Activated T-cell treated with anti-CD3 and anti-CD28 coated beads, Interleukin-2, amount 50 U/mL, for 72 hours (primary cell): ENCODE measurements at regions not wholly inside any gene's neighbourhood (a gene's known extent, or its start where the extent isn't known, plus 50 kb on each side); places are given as distances from the start of the nearest gene placed in this dataset.
"Not testable (repeated sequence)": the region's sequence is repeated elsewhere in the genome, so short reads cannot be mapped to it uniquely, and the experiment has no call there.

ENCODE experiments used
- ATAC-seq, 2 donors: fragments of 150-1000 bp; cut with Tn5 transposase; replicated peaks in 1 of 2; 2 replicates each; pipeline ENCODE4 v1.10.0; 2021; ENCODE audit warnings: moderate library complexity in 2 of 2, mild to moderate bottlenecking in 1 of 2
- DNase-seq, 2 donors: peaks; one replicate each; pipeline ENCODE4 v3.0.0; 2021 to 2022; ENCODE audit warnings: mixed read lengths in 1 of 2
- H3K27ac Mint-ChIP-seq: one replicate; pipeline ENCODE4 v1.8.0; 2022; ENCODE audit warnings: mild to moderate bottlenecking, moderate library complexity, mixed read lengths
- H3K27me3 Mint-ChIP-seq: one replicate; pipeline ENCODE4 v1.8.0; 2022; ENCODE audit warnings: low read depth, mixed read lengths
- H3K36me3 Mint-ChIP-seq, 2 donors: one replicate each; pipeline ENCODE4 v1.8.0; 2022; ENCODE audit warnings: mixed read lengths in 2 of 2, mild to moderate bottlenecking in 1 of 2; ENCODE audit not compliant: insufficient read depth in 2 of 2
- H3K4me1 Mint-ChIP-seq: one replicate; pipeline ENCODE4 v1.8.0; 2022; ENCODE audit warnings: low read depth, mixed read lengths
- H3K4me3 Mint-ChIP-seq, 2 donors: one replicate each; pipeline ENCODE4 v1.8.0; 2022; ENCODE audit warnings: mild to moderate bottlenecking in 2 of 2, mixed read lengths in 2 of 2, moderate library complexity in 2 of 2
- H3K9me3 Mint-ChIP-seq, 2 donors: one replicate each; pipeline ENCODE4 v1.8.0; 2022; ENCODE audit warnings: mixed read lengths in 2 of 2

DNA sequence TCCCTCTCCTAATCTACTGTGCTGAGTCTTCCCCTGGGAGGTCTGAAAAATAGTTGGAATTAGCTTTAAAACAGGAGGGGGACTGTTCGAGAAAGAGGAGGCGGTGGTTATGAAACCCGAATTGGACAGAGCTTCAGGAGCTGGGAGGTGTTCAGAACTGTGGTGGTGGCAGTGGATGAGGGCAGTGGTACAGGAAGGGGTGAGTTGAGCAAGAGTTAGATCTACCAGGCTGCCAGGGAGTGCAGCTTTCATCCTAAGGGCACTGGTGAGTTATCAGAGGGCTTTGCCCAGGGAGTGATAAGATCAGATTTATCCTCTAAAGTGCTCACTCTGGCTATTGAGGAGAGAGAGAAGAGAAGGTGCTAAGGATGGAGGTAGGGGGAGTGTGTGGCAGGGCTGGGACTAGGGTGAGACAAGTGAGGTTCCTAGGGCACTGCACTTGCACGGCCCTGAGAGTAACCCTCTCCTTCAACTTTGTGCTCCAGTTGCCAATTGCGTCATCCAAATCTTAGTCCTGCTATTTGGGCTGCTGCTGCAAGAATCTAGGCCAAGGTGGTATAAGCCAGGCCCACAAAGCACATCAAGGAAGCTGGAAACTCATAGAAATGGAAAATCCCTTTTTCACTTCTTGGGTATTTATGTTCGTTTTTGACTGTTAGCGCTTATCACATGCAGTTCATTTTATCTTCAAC, 540.3 kb downstream of the XYLT1 start:
- DNase-seq (no peak), ATAC-seq (no peak)
- no peak overlapping the region for H3K4me3 Mint-ChIP-seq
- no peaks in the 10 kb centered on the region for H3K36me3 Mint-ChIP-seq
- H3K27me3 Mint-ChIP-seq, result no peaks in the 10 kb centered on the region
- H3K9me3 Mint-ChIP-seq, result peaks cover 0 to 2% of the 10 kb centered on the region in 2 donors
- H3K4me1 Mint-ChIP-seq, result no peaks in the 10 kb centered on the region
- H3K27ac Mint-ChIP-seq, result no peak overlapping the region

DNA sequence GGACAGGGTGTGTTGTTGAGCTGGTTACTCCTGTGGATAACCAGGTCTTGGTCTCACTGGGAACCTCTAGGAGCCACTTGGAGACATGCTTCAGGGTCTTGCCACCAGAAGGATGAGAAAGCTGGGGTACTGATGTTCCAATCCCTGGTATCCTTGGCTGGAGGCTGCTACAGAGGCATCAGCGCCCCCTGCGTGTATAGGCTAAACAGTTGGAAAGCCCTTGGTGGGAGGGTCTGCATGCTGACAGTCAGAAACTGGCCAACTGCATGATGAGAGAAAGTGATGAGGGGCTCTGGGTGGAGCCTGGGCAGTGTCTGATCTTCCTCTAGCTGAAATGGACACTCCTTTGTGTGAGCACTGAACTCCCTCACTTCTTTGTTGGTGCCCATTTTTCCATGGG, 536.9 kb downstream of the XYLT1 start:
- Mint-ChIP-seq H3K4me3 (no peak overlapping the region), H3K4me1 (no peaks in the 10 kb centered on the region), H3K27me3 (peaks cover 10% of the 10 kb centered on the region), H3K9me3 (peaks cover 0 to 2% of the 10 kb centered on the region in 2 donors), H3K27ac (no peak overlapping the region), H3K36me3 (no peaks in the 10 kb centered on the region)
- DNase-seq (no peak), ATAC-seq (no peak)

DNA sequence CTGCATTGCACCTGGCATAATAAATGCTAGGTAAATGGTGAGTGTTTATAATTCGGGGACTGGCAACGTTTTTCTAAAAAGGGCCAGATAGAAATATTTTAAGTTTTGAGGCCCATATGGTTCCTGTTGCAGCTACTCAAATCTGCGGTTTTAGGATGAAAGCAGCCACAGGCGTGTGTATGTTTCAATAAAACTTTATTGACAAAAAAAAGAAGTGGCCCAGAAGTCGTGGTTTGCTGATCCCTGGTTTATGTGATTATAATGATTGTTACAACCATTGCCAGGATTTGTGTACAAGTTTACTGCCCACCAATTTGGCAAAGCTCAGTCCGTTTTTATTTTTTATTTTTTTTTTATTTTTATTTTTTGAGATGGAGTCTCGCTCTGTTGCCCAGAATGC, 536.1 kb downstream of the XYLT1 start:
- Mint-ChIP-seq H3K36me3 (no peaks in the 10 kb centered on the region), H3K27me3 (peaks cover 10% of the 10 kb centered on the region), H3K4me1 (no peaks in the 10 kb centered on the region), H3K27ac (no peak overlapping the region), H3K9me3 (peaks cover 0 to 1% of the 10 kb centered on the region in 2 donors), H3K4me3 (no peak overlapping the region)
- ATAC-seq (no peak), DNase-seq (no peak)

DNA sequence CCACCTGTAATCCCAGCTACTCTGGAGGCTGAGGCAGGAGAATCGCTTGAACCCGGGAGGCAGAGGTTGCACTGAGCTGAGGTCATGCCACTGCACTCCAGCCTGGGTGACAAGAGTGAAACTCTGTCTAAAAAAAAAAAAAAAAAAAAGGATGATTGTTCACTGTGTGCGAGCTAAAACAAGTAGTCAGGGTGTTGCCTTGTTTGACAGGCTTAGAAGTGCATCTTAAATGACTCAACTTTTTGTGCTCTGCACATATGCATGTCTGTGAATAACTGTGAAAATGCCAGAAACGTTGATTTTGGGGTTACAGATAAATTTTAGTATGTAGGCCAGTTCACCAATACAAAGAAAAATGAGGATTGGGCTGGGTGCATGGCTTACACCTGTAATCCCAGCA, 534.9 kb downstream of the XYLT1 start:
- not testable (repeated sequence) for H3K9me3 Mint-ChIP-seq, H3K27ac Mint-ChIP-seq, H3K36me3 Mint-ChIP-seq, ATAC-seq, DNase-seq, H3K4me1 Mint-ChIP-seq, H3K4me3 Mint-ChIP-seq
- H3K27me3 Mint-ChIP-seq, result peaks cover 10% of the 10 kb centered on the region

DNA sequence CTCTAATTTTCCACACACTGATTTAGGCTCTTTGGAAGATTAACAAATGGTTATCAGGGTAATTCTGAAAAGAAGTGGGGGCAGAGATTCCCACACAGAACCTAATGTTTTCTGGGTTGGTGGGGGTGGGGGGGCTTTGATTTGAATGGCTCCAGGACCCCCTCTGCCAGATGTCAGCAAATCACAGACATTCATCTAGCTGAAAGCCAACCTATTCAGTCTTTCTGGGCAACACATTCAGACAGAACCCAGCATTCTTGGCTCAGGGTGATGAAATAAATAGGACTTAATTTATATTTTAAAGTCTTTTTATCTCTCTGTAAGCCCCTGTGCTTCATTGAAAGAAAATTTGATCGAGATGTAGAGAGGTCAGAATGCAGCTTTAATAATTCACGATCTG, 533.2 kb downstream of the XYLT1 start:
- no peaks in the 10 kb centered on the region for H3K36me3 Mint-ChIP-seq
- H3K4me3 Mint-ChIP-seq, result no peak overlapping the region
- peaks cover 10% of the 10 kb centered on the region for H3K27me3 Mint-ChIP-seq
- H3K9me3 Mint-ChIP-seq, result no peaks in the 10 kb centered on the region
- H3K27ac Mint-ChIP-seq, result no peak overlapping the region
- ATAC-seq (no peak), DNase-seq (no peak)
- H3K4me1 Mint-ChIP-seq, result no peaks in the 10 kb centered on the region

DNA sequence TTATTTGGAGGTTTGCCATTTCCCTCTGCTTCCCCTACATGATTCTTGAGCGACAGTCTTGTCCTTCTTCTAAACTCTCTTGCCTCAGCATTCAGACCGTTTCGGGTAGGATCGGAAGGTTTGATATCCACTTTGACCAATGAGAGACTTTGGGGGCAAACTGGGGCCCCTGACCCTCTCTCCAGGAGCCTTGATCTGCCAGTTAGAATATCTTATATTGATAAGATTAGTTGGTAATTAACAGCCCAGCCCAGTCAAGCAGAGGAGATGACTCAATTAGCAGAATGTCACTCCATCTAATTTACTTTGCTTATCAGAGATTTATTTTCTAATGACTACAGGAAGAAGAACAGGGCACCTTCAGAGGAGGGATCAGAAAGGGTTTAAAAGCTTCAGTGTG, 532.8 kb downstream of the XYLT1 start:
- H3K9me3 Mint-ChIP-seq, result no peaks in the 10 kb centered on the region
- ATAC-seq (no peak), DNase-seq (no peak)
- H3K27me3 Mint-ChIP-seq, result peaks cover 10% of the 10 kb centered on the region
- no peak overlapping the region for H3K4me3 Mint-ChIP-seq
- no peak overlapping the region for H3K27ac Mint-ChIP-seq
- no peaks in the 10 kb centered on the region for H3K36me3 Mint-ChIP-seq
- H3K4me1 Mint-ChIP-seq, result no peaks in the 10 kb centered on the region

DNA sequence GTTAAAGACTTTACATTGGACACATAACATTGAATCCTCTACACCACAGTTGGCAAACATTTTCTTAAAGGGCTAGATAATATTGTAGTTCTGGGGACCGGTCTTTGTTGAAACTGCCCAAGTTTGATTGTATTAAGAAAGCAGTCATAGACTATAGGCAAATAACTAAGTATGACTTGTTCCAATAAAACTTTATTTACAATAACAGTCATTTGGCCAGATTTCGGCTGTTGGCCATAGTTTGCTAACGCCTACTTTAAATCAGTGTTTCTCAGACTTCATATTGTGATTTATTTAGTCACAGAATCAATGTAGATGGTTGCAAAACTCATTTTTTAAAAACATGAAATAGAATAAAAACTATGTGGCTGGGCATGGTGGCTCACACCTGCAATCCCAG, 531.8 kb downstream of the XYLT1 start:
- no peaks in the 10 kb centered on the region for H3K4me1 Mint-ChIP-seq
- no peaks in the 10 kb centered on the region for H3K9me3 Mint-ChIP-seq
- no peaks in the 10 kb centered on the region for H3K36me3 Mint-ChIP-seq
- DNase-seq (no peak), ATAC-seq (no peak)
- H3K27me3 Mint-ChIP-seq, result peaks cover 16% of the 10 kb centered on the region
- H3K27ac Mint-ChIP-seq, result no peak overlapping the region
- no peak overlapping the region for H3K4me3 Mint-ChIP-seq

DNA sequence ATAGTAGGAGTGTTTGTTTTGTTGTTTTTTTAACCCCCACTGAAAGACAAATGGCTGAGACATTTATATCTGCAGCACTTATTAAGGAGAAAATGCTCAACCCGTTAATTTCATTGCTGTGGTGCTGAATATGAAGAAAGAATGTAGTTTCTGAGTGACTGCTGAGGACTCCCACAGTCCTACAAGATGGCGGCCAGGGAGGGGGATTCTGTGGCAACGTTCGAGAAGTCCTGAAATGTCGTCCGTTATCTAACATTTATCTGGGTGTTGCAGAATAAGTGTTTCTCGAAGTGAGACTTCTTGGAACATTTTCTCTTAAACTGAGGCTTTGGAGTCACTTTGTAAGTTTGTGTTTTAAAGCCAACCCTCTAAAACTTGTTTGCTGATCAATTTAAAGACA, 530.4 kb downstream of the XYLT1 start:
- Mint-ChIP-seq H3K27ac (no peak overlapping the region), H3K27me3 (peaks cover 16% of the 10 kb centered on the region), H3K4me3 (no peak overlapping the region), H3K4me1 (no peaks in the 10 kb centered on the region), H3K9me3 (no peaks in the 10 kb centered on the region), H3K36me3 (no peaks in the 10 kb centered on the region)
- no peak for DNase-seq
- no peak for ATAC-seq

DNA sequence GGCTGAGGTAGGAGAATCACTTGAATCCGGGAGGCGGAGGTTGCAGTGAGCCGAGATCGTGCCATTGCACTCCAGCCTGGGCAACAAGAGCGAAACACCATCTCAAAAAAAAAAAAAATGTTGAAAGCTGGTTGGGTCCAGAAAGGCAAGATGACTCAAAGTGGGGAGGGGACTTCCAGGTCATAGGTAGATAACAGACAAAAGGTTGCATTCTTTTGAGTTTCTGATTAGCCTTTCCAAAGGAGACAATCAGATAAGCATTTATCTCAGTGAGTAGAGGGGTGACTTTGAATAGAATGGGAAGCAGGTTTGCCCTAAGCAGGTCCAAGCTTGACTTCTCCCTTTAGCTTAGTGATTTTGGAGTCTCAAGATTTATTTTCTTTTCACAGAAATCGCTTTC, 527.9 kb downstream of the XYLT1 start:
- not testable (repeated sequence) for ATAC-seq, H3K27ac Mint-ChIP-seq, H3K4me1 Mint-ChIP-seq, DNase-seq, H3K4me3 Mint-ChIP-seq, H3K36me3 Mint-ChIP-seq, H3K27me3 Mint-ChIP-seq, H3K9me3 Mint-ChIP-seq

DNA sequence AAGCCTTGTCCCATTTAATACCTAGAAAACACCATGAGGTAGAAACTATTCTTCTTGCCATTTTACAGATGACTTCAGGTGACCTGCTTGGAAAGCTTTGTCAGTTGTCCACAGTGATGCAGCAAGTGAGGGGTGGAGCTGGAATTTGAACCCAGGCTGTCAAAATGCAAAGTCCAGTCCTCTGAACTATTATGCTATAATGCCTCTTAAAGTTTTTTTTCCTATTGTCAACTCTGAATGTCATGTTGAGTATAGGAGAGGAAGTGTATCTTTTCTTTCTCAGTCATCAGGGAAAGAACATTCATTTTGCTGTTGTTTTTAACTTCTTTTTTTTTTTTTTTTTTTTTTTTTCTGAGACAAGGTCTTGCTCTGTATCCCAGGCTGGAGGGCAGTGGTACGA, 525.6 kb downstream of the XYLT1 start:
- H3K9me3 Mint-ChIP-seq, result peaks cover 4 to 8% of the 10 kb centered on the region in 2 donors
- no peak overlapping the region for H3K4me3 Mint-ChIP-seq
- H3K27ac Mint-ChIP-seq, result no peak overlapping the region
- peaks cover 0 to 3% of the 10 kb centered on the region in 2 donors for H3K36me3 Mint-ChIP-seq
- peaks cover 6% of the 10 kb centered on the region for H3K27me3 Mint-ChIP-seq
- ATAC-seq, result no peak
- DNase-seq, result no peak
- no peaks in the 10 kb centered on the region for H3K4me1 Mint-ChIP-seq

DNA sequence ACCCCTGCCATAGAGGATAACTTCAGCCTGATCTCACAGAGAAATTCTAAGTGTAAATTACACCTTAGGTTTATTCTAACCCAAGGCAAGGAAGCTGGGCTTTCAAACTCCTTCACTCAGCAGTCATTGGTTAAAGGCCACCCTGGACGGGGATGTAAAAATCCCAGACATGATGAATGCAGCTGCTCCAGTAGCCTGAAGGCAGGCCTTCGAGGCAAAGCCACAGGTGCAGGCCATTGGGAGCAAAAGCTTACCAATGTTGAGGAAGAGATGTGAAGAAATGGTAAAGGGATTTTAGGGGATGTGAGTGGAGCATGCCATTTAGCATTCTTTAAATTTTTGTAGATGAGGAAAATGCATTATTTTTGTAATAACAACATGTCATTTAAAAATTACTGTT, 514.4 kb downstream of the XYLT1 start:
- Mint-ChIP-seq H3K27me3 (no peaks in the 10 kb centered on the region), H3K36me3 (no peaks in the 10 kb centered on the region), H3K4me1 (no peaks in the 10 kb centered on the region), H3K9me3 (no peaks in the 10 kb centered on the region), H3K4me3 (no peak overlapping the region), H3K27ac (no peak overlapping the region)
- DNase-seq (no peak), ATAC-seq (no peak)

DNA sequence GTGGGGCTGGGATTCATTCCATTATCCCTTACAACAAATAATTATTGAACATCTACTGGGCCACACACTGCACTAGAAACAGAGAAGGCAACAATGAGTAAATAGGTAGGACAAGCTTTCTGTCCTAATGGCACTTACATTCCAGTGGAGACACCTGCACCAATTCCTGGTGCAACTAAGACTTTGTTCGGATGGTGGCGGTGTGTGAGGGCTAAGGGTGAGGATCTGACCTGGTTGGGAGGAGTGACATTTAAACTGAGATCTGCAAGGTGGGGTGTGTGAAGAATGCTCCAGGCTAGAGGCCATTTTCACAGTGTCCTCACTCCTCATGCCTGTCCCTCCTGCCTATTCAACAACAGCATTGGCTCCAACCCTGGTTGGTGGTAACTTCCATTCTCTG, 510.0 kb downstream of the XYLT1 start:
- Mint-ChIP-seq H3K36me3 (no peaks in the 10 kb centered on the region), H3K27ac (no peak overlapping the region), H3K9me3 (no peaks in the 10 kb centered on the region), H3K4me1 (no peaks in the 10 kb centered on the region), H3K27me3 (no peaks in the 10 kb centered on the region), H3K4me3 (no peak overlapping the region)
- no peak for ATAC-seq
- DNase-seq, result no peak

DNA sequence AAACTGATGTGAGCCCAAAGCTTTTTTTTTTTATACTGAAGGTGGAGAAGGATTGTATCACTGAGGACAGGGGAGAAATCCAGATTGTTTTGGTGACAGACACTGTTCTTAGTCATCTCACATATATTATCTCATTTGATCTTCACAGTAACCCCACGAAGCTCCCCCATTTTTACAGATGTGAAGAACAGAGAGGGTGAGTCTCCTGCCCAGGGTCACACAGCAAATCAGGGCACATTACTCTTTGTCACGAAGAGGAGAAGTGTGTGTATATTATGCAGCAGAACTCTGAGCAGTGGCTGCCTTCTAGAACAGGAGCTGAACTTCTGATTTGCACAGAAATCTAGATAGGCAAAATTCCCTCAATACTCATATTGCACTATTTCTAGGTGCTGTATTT, 504.3 kb downstream of the XYLT1 start:
- DNase-seq, result no peak
- Mint-ChIP-seq H3K9me3 (peaks cover 0 to 1% of the 10 kb centered on the region in 2 donors), H3K4me3 (no peak overlapping the region), H3K36me3 (no peaks in the 10 kb centered on the region), H3K27me3 (no peaks in the 10 kb centered on the region), H3K27ac (no peak overlapping the region), H3K4me1 (no peaks in the 10 kb centered on the region)
- ATAC-seq, result no peak

DNA sequence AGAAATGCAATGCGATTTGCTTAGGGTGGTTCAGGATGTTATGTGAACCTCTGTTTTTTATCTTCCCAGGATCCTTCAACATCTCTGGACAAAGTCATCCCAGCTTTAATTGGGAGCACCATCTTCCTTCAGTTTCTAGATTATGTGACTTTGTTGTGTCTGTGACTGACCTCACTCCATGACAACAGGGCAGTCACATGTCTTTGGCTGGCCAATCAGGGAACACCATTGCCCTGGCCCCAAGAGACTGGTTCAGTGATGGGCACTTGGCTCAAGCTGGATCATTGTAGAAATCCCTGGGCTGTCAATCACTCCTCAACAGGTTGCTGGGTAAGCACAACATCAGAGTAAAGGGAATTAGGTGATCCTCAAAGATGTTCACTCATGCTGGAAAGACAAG, 499.7 kb downstream of the XYLT1 start:
- Mint-ChIP-seq H3K4me1 (no peaks in the 10 kb centered on the region), H3K36me3 (no peaks in the 10 kb centered on the region), H3K9me3 (peaks cover 0 to 1% of the 10 kb centered on the region in 2 donors), H3K4me3 (no peak overlapping the region), H3K27me3 (no peaks in the 10 kb centered on the region), H3K27ac (no peak overlapping the region)
- DNase-seq (no peak), ATAC-seq (no peak)
